ENCODE measurements at regions not wholly inside any gene's neighbourhood (a gene's known extent, or its start where the extent isn't known, plus 50 kb on each side); places are given as distances from the start of the nearest gene placed in this dataset.

- peaks cover 72% of the 10 kb centered on the region for H3K4me1 ChIP-seq (ENCODE audit: insufficient read depth, low read length, severe bottlenecking)
- TF ChIP-seq, protein P1, sequence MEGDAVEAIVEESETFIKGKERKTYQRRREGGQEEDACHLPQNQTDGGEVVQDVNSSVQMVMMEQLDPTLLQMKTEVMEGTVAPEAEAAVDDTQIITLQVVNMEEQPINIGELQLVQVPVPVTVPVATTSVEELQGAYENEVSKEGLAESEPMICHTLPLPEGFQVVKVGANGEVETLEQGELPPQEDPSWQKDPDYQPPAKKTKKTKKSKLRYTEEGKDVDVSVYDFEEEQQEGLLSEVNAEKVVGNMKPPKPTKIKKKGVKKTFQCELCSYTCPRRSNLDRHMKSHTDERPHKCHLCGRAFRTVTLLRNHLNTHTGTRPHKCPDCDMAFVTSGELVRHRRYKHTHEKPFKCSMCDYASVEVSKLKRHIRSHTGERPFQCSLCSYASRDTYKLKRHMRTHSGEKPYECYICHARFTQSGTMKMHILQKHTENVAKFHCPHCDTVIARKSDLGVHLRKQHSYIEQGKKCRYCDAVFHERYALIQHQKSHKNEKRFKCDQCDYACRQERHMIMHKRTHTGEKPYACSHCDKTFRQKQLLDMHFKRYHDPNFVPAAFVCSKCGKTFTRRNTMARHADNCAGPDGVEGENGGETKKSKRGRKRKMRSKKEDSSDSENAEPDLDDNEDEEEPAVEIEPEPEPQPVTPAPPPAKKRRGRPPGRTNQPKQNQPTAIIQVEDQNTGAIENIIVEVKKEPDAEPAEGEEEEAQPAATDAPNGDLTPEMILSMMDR (IDR thresholded peaks at IDR 0.05; ENCODE audit: low read length), result peak; percentile 14; the same call in 1 of the 2 replicates
- TF ChIP-seq EZH2 (IDR thresholded peaks at IDR 0.05; ENCODE audit: borderline replicate concordance, low read length), result no peak
- H3K9me3 ChIP-seq (ENCODE audit: low read length), result no peaks in the 10 kb centered on the region
- H3F3A ChIP-seq (ENCODE audit: insufficient read depth, low read length), result no peaks in the 10 kb centered on the region
- H3K9ac ChIP-seq (ENCODE audit: low read length), result peak overlapping the region; percentile 53
- H3K4me2 ChIP-seq (ENCODE audit: low read length), result peak overlapping the region; percentile 52
- no peaks in the 10 kb centered on the region for H3K9me2 ChIP-seq (ENCODE audit: low read depth, low read length)
- H3K79me2 ChIP-seq (ENCODE audit: insufficient read depth, low read length), result no peaks in the 10 kb centered on the region
- no peaks in the 10 kb centered on the region for H3K36me3 ChIP-seq (ENCODE audit: insufficient read depth, low read length)
- peak overlapping the region; percentile 97 for H3K27ac ChIP-seq (ENCODE audit: low read depth, low read length, poor library complexity, severe bottlenecking)
- H2AFZ ChIP-seq (ENCODE audit: low read length), result no peak overlapping the region
- H4K20me1 ChIP-seq (ENCODE audit: insufficient read depth, low read length), result no peaks in the 10 kb centered on the region
- H3K4me3 ChIP-seq (ENCODE audit: low read depth, low read length, poor library complexity, severe bottlenecking), result peak overlapping the region; percentile 31
- no peaks in the 10 kb centered on the region for H3K27me3 ChIP-seq (ENCODE audit: insufficient read depth, low read length)
Measured at GRCh38 chr2:60353406-60353800, 200.1 kb downstream of the BCL11A start.

- TF ChIP-seq, protein P1 (IDR thresholded peaks at IDR 0.05; ENCODE audit: low read length), result no peak
- TF ChIP-seq EZH2 (IDR thresholded peaks at IDR 0.05; ENCODE audit: borderline replicate concordance, low read length), result no peak
- no peaks in the 10 kb centered on the region for H3K27me3 ChIP-seq (ENCODE audit: insufficient read depth, low read length)
- no peaks in the 10 kb centered on the region for H3K79me2 ChIP-seq (ENCODE audit: insufficient read depth, low read length)
- H2AFZ ChIP-seq (ENCODE audit: low read length), result no peak overlapping the region
- no peaks in the 10 kb centered on the region for H3K9me2 ChIP-seq (ENCODE audit: low read depth, low read length)
- H3F3A ChIP-seq (ENCODE audit: insufficient read depth, low read length), result no peaks in the 10 kb centered on the region
- no peaks in the 10 kb centered on the region for H3K36me3 ChIP-seq (ENCODE audit: insufficient read depth, low read length)
- peak overlapping the region; percentile 31 for H3K4me3 ChIP-seq (ENCODE audit: low read depth, low read length, poor library complexity, severe bottlenecking)
- peak overlapping the region; percentile 52 for H3K4me2 ChIP-seq (ENCODE audit: low read length)
- no peaks in the 10 kb centered on the region for H4K20me1 ChIP-seq (ENCODE audit: insufficient read depth, low read length)
- peak overlapping the region; percentile 53 for H3K9ac ChIP-seq (ENCODE audit: low read length)
- peak overlapping the region; percentile 97 for H3K27ac ChIP-seq (ENCODE audit: low read depth, low read length, poor library complexity, severe bottlenecking)
- no peaks in the 10 kb centered on the region for H3K9me3 ChIP-seq (ENCODE audit: low read length)
- H3K4me1 ChIP-seq (ENCODE audit: insufficient read depth, low read length, severe bottlenecking), result peaks cover 65% of the 10 kb centered on the region
Measured at GRCh38 chr2:60352491-60353405, 200.7 kb downstream of the BCL11A start.

DNA sequence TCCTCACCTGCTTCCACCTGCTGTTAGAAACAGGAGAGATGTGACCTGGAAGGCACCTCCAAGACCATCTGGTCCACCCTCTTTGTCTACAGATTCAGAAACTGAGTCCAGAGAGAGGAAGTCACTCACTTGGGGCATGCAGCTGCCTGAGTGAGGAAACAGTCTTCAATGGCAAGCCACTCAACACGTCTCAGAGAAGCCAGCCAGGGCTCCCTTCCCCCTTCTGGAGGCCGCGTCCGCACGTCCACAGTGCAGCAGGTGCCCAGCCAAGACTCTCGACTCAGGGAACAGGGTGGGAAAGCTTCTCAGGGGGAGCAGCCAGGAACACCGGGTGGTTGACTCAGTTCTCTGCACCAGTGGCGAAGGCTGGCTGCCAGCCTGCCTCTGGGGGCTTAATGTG is 201.7 kb downstream of the BCL11A start:
- no peaks in the 10 kb centered on the region for H3K9me3 ChIP-seq (ENCODE audit: low read length)
- no peaks in the 10 kb centered on the region for H3K36me3 ChIP-seq (ENCODE audit: insufficient read depth, low read length)
- H2AFZ ChIP-seq (ENCODE audit: low read length), result no peak overlapping the region
- TF ChIP-seq EZH2 (IDR thresholded peaks at IDR 0.05; ENCODE audit: borderline replicate concordance, low read length), result no peak
- TF ChIP-seq, protein P1 (IDR thresholded peaks at IDR 0.05; ENCODE audit: low read length), result no peak
- H3K4me1 ChIP-seq (ENCODE audit: insufficient read depth, low read length, severe bottlenecking), result peaks cover 62% of the 10 kb centered on the region
- H3K27me3 ChIP-seq (ENCODE audit: insufficient read depth, low read length), result no peaks in the 10 kb centered on the region
- peak overlapping the region; percentile 53; the same call in 1 of the 2 replicates for H3K9ac ChIP-seq (ENCODE audit: low read length)
- H3K4me3 ChIP-seq (ENCODE audit: low read depth, low read length, poor library complexity, severe bottlenecking), result peak overlapping the region; percentile 10
- H4K20me1 ChIP-seq (ENCODE audit: insufficient read depth, low read length), result no peaks in the 10 kb centered on the region
- H3K4me2 ChIP-seq (ENCODE audit: low read length), result peak overlapping the region; percentile 52
- peak overlapping the region; percentile 97 for H3K27ac ChIP-seq (ENCODE audit: low read depth, low read length, poor library complexity, severe bottlenecking)
- H3K79me2 ChIP-seq (ENCODE audit: insufficient read depth, low read length), result no peaks in the 10 kb centered on the region
- no peaks in the 10 kb centered on the region for H3K9me2 ChIP-seq (ENCODE audit: low read depth, low read length)
- H3F3A ChIP-seq (ENCODE audit: insufficient read depth, low read length), result no peaks in the 10 kb centered on the region

Measured in OCI-LY1 (cell line).